GM18873 (cell line): ENCODE measurements at regions not wholly inside any gene's neighbourhood (a gene's known extent, or its start where the extent isn't known, plus 50 kb on each side); places are given as distances from the start of the nearest gene placed in this dataset.

Source experiments
- ATAC-seq: cut with Tn5 transposase; IDR thresholded peaks from one replicate; pipeline ENCODE4 v1.9.1; 2021; ENCODE audit warnings: mild to moderate bottlenecking, moderate library complexity, moderate number of reproducible peaks; ENCODE audit not compliant: unreplicated experiment, low FRiP score

DNA sequence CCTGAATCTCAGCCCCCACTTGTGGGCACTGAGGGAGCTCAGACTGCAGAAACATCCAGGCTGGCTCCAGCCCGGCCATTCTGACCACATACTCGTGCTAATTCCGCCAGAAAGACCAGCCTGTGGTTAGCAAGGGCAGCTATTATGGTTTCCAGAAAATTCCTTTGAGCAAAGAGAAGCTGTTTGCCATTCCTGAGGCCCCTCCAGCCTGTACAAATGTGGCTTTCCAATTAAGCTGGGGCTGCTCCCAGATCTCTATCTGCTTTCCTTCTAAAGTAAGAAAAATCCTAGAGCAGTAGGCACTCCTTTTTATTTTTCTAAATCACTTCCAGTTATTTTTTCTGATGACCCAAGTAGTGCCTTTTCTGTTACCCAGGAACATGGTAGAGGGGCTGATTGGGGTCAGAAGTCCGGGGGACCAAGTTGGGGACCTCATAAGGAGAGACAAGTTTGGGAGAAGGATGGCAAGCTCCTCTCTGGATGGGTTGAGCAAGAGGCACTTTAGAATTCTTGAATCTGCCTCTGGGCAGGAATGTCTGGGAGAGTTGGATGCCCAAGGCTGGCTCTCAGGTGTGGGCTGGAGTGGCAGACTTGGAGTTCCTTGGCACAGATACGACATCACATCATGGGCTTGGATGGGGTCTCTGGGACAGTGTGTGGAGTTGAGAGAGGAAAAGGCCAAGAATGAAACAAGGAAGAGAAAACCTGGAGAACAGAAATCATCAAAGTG lies 83.3 kb upstream of the TNRC6C start:
- ATAC-seq, result no peak

DNA sequence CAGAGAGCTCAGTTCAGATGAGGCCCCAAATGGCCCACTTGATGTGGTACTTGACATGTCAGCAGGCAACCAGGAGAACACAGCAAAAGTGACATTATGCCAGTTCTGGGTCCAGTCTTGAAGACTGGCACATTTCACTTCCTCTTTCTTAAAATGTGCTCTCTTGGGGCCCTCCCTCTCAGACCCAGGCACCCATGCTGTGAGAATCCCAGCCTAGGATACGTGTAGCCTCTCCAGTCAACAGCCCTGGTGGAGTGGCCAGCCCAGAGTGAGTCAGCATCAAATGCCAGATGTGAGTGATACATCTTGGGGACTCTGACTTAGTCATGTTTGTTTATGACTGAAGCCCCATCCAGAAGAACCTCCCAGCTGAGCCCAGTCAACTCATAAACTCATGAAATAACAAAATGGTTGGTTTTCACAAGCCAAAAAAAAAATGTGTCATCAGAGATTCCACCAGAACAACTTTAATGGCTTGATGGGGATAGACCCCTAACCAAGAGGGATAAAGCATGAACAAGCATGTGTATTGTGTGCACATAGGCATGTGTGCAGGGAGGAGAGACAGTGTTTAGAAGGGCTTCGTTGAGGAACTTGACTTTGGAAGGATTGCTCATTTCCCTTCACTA lies 82.5 kb upstream of the TNRC6C start:
- ATAC-seq, result no peak

DNA sequence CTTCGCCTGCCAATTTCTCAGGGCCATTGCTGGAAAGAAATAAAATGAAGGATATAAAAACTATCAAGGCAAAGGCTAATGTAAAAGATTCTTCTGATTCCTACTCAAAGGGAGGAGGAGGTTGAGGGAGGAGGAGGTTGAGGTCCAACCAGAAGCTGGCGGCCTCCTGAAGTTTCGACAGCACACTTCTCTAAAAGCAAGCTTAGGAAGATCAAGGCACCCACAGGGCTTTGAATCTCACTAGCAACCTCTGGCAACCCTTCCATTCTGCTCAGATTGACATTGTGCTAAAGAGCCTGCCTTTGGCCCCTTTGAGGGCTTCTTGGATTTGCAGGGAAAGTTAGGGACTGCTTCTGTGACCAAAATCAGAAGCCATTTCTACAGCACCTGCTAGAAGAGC lies 81.5 kb upstream of the TNRC6C start:
- ATAC-seq, result no peak

DNA sequence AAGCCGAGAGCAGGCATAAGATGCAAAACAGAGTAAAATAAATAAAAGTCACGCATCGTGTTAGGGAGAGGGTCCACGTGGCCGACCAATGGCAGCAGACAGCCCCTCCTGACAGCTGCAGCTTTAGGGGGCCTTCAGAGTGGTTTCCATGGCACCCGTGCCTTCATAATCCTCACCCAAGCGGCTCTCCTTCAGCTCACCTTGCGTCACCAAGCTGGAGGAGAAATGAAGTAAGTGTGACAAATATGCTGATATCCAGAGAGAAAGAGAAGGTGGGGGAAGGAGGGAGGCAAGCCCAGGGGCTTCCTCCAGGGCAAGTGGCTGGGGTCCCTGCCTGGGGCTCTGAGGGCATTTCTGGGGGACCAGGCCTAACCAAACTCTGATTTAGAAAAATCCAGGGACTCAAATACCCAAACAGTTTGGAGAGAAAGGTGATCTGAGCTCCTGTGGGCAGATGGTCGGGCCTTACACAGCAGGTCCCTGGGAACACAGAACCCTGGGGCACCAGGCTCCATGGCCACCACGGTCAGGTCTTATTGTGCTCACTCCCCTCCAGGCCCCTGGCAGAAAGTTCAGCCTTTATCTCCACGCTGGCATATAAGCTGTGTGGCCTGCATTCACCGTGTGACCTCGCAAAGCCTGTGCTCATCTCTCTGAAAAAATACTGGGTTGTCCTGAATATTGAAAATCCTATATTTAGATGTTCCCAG lies 80.7 kb upstream of the TNRC6C start:
- no peak for ATAC-seq

DNA sequence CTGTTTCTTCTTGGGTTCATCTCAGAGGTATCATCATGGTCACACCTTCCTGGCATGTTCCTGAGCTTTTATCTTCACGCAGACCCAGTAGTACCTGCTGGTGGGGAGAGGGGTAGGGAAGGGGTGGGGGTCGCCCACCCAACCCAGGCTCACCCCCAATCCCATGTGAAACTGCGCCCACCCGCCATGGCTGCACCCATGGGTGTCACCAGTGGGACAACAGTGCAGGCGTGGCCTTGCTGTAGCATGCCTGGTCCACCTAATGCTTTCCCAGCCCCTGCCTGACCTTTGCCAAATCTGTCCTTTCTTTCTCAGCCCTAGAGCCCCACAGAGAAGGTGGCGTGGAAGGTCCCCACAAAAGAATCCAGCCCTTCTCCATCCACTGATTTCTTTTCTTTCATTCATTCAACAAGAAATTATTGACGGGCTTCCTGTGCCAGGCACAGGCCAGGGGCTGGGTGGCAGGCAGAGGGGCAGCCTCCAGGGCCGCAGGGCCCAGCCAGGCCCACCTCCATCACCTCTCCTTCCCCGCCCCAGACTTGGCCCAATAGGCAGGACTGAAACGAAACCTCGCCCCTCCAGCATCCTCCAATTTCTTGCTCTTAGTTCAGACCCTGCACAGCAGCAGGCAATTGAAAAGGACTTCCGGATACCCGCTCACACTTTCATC lies 79.1 kb upstream of the TNRC6C start:
- ATAC-seq, result no peak

DNA sequence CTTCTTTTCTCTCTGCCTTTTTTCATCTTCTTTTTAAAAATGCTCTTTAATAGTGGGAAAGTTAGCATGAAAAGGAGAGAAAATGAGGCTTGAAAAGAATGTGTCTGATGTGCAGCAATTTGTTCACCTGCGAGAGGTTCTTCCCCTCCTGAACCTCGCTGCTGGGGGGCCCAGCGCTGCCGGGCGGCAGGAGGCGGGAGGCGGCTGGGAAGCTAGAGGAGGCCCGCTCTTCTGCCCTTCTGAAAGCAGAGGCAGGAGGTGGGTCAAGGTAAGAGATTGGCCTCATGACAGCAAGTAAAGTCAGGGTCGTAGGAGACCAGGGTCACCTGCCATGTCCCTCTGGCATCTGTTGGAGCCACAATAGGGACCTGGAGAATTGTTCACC lies 78.6 kb upstream of the TNRC6C start:
- no peak for ATAC-seq

DNA sequence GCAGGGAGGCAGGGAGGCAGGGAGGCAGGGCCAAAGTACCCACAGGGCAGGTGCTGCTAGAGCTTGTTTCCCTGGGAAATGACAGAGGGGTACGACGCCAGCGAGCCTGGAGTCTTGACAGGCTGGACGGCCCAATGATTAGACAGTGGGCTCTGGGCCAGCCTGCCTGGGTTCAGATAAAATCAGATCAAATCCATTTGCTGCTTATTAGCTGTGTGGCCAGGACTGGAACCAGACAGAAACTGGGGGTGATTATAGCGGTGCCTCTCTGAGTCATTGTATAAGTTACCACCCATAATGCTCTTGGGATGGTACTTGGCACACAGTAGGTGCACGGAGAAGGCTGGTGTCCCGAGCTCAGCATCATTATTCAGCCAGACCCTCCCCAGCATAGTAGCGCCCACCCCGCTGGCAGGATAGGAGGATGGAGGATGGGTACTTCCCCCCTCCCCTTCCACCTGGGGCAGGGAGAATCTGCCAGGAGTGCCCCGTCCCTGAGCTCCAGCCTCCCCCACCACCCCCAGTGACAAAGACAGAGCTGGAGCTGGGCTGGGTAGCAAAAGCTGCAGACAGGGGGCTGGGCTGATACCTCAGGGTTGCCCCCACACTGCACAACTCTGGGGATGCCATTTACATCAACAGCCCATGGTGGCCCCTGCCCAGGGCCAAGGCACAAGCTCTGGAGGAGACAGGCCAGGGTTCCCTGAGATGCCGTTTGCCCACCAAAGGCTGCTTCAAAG lies 77.6 kb upstream of the TNRC6C start:
- ATAC-seq, result no peak

DNA sequence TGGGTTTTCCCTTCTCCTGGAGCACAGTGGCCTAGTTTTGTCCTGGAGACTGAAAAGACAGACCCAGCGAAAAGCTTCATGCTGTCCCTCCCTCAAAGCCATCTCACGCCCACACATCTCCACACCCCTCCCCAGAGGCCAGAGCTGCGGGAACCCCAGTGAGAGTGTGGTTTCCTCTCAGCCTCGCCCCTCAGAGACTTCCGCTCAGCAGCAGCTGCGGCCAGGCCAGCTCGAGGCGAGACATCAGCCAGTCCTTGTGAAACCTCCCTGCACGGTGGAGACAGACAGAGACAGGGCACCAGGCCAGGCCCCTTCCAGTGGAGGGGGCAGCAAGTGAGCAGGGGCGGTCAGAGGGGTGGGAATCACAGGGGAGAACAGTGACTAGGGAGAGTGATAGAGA lies 77.0 kb upstream of the TNRC6C start:
- peak; percentile 65 for ATAC-seq

DNA sequence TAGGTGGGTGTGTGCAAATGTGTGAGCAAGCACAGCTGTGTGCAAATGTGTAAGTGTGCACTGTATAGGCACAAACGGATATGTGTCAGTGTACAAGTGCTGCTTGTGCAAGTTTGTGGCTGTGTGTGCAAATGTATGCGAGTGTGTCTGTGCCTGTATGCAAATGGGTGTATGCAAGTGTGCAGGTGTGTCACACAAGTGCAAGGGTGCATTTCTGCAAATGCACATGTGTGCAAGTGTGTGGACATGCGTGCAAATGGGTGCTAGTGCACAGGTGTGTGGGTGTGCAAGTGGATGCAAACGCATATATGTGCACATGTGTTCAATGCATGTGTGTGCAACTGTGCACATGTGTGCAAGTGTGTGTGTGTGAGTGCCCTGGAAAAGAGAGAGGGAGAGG lies 76.5 kb upstream of the TNRC6C start:
- ATAC-seq, result peak; percentile 10

DNA sequence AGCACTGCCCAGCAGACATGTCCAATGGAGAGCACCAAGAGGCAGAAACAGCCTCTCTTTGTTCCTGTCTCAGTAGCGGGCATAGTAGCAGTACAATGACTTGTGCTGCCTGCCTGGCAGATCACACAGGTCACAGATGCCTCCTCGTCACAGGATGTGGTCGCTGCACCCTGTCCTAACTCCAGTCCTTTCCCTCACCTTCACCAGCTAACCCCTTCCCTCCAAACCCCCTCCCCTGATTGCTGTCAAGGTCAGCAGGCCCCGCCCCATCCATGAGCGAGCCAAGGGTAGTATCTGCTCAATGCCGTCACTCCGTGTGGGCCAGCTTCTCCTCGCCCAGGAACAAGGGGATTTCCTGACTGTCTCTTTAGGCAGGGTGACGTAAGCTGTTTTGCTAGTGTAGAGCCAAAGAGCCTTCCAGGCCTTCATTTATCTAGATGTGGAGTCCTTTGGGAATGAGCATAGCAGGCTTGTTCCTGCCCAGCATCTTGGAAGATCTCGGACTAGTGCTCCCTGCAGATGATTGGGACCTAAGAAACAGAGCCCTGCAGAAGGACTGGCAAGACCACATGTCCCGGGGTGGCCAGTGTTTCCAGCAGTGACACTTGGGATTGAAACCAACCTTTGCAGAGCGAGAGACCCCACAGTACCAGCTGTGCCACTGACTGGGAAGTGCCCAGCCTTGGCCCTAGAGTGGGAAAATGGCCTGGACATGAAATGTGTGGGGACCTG lies 75.9 kb upstream of the TNRC6C start:
- peak; percentile 40 for ATAC-seq

DNA sequence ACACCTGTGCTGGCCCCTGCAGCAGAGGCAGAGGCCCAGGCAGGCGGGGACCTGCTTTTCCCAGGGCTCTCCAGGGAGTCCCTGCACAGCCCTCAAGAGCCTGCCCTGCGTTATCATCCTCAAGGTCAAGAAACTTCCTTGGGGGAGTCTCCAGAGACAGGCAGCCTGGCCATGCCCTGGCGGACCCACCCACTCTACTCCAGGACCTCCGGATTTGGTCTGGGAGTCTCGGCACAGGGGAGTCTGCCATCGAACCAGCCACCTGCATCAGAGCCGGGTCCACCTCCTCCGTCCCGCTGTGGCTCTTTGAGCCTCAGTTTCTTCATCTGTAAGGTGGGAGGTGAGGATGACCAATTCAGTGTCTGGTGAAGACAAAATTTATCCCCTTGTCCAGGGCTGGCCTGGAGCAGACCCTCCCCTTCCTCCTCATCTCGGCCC lies 75.3 kb upstream of the TNRC6C start:
- no peak for ATAC-seq

DNA sequence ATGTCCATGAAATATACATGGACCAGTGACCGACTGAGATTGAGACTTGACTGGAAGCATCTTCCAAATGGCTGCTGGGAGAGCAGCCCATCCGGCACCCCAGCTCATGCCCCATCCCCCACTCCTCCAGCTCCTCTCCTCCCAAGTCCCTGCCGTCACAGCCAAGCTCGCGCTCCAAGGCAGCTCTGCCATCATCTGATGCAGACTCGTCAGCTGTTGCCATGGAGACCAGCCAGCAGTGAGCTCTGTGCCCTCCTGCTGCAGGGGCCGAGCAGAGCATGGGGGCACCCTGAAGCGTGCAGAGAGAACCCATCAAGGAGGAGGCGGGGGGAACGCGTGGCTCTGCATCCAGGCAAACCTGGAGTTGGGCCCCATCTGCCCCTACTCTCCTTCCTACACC lies 74.5 kb upstream of the TNRC6C start:
- no peak for ATAC-seq

DNA sequence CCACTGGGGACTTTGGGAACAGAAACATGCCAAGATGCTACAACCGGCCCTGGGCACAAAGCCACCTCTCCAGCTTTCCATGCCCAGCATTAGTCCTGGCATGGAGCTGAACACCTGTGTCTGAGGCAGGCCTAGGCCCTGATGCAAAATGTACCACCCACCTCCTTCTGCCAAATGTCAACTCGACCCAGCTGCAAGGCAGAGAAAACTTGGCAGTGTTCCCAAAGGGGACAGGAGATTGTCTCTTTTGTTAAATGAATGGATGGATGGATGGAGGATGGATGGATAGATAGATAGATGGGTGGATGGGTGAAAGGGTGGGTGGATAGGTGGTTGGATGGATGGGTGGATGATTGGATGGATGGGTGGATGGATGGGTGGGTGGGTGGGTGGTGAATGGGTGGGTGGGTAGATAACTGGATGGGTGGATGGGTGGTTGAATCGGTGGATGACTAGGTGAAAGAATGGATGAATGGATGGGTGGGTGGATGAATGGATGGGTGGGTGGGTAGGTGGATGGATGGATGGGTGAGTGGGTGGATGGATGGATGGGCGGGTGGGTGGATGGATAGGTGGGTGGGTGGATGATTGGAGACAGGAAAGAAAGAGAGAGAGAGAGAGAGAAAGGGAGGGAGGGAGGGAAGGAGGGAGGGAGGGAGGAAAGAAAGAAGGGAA lies 73.4 kb upstream of the TNRC6C start:
- ATAC-seq, result no peak

DNA sequence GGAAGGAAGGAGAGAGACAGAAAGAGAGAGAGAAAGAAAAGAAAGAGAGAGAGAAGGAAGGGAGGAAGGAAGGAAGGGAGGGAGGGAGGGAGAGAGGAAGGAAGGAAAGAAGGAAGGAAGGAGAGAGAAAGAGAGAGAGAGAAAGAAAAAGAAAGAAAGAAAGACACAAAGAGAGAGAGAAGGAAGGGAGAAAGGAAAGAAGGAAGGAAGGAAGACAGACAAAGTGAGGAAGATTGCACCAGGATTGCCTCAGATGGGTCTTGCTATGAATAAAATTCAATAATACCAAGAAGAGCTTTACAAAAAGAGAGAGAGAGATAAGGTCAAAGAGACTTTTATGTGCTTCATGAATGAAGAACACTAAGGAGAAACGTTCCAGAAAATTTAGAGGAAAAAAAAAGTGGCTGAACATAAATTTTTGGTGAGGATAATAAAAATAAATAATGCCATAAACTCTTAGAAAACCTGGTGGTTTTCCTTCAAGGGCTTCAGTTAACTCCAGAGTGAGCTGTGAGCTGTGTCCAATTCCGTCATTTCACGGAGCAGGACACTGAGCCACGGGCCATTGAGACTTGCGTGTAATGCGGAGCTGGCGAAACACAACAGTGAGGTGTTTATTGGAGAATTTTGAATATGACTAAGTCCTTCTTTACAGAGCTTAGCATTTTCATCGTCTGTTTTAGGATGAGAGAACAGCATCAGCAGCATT lies 72.7 kb upstream of the TNRC6C start:
- no peak for ATAC-seq

DNA sequence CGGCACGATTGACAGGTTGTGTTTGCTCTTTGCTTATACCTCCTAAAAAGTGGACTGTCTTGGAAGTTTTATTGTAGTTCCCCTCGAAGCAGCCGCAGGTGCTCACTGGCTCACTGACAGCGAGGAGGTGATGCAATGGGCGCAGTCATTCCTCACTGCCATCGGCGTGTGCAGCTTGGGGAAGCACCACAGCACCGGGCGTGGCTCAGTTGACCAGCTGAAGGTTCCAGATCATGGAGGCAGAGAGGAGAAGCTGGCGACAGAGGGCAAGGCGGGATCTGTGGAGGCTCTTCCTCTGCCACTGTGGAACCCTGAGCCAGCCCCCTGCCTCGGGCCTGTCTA lies 72.1 kb upstream of the TNRC6C start:
- ATAC-seq, result no peak

DNA sequence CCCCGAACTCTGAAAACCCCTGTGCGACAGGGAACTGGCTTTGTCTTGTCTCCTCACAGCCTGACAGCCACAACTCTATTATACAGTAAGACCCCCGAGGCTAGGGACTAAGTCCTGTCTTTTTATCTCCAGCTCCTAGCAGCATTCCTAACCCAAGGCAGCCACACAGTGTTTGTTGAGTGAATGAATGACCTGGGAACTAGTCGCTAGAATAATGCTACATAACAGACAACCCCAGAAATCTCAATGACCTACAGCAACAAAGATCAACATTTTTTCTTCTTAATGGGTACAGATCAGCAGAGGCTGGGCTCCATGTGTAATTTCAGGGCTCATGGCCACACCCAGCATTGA lies 71.4 kb upstream of the TNRC6C start:
- no peak for ATAC-seq

DNA sequence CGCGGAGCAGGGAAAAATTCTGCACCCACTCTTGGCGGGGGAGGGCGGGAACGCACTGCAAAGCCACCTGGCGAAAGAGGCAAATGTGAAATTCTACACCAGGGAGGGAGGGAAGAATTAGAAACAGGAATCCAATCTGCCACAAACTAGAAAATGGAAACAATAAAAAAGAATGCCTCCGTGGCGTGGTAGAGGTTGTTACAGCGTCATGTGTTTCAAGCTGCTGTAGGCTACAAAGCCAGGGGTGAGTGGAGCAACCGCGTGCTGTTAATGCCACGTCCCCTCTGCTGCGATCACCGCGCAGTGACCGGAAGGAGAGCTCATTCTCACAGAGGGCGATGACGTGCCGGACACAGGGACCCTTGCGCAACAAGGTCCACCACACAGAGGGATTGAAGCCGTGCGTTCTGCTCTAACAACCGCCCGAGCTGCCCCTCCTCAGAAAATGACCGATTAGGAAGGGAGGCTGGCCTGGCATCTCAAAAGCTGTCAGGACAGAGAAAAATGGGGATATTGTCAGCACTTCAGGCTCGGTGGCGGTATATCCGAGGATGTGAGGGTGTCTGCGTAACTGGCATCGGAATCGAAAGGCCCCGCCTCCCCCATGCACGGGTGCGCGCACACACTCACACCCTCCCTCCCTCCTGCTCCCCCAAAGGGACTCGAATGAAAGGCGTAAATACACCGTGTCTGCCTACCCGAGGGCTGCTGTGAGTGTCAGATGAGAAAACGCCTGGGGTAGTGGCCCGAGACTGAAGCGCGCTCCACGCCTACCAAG lies 70.8 kb upstream of the TNRC6C start:
- ATAC-seq, result no peak
